RWPE2 (cell line): ENCODE measurements at regions not wholly inside any gene's neighbourhood (a gene's known extent, or its start where the extent isn't known, plus 50 kb on each side); places are given as distances from the start of the nearest gene placed in this dataset.
"Not testable (repeated sequence)": the region's sequence is repeated elsewhere in the genome, so short reads cannot be mapped to it uniquely, and the experiment has no call there.

Source experiments
- ATAC-seq: fragments of 200-7000 bp; cut with Tn5 transposase; 3 replicates; pipeline ENCODE4 v1.9.1; 2021; ENCODE audit warnings: low read depth
- DNase-seq: peaks from one replicate; pipeline ENCODE4 v3.0.0-alpha.2; 2020; ENCODE audit warnings: low spot score
- H3K27ac ChIP-seq: fragments of 450-650 bp; 2 replicates; pipeline ENCODE4 v1.5.1; 2017; ENCODE audit warnings: mild to moderate bottlenecking; ENCODE audit not compliant: poor library complexity, severe bottlenecking
- H3K27me3 ChIP-seq: fragments of 250-450 bp; sonication (Bioruptor Pico); 2 replicates; pipeline ENCODE4 v1.5.1; 2021; ENCODE audit warnings: mild to moderate bottlenecking, moderate library complexity; ENCODE audit not compliant: insufficient read depth, poor library complexity, severe bottlenecking
- H3K36me3 ChIP-seq: fragments of 250-450 bp; sonication (Bioruptor Pico); 2 replicates; pipeline ENCODE4 v1.5.1; 2020; ENCODE audit warnings: low read depth, mild to moderate bottlenecking, moderate library complexity
- H3K4me1 ChIP-seq: fragments of 250-450 bp; sonication (Bioruptor Pico); 2 replicates; pipeline ENCODE4 v1.5.1; 2021; ENCODE audit warnings: mild to moderate bottlenecking, moderate library complexity; ENCODE audit not compliant: insufficient read depth, poor library complexity, severe bottlenecking
- H3K4me3 ChIP-seq: fragments of 250-450 bp; sonication (Bioruptor Pico); 2 replicates; pipeline ENCODE4 v1.5.1; 2021; ENCODE audit warnings: mild to moderate bottlenecking, moderate library complexity; ENCODE audit not compliant: severe bottlenecking
- H3K9me3 ChIP-seq: fragments of 250-450 bp; sonication (Bioruptor Pico); 2 replicates; pipeline ENCODE4 v1.5.1; 2021; ENCODE audit warnings: mild to moderate bottlenecking, moderate library complexity; ENCODE audit not compliant: severe bottlenecking
- TF ChIP-seq, protein P1 (sequence below): fragments of 450-650 bp; IDR thresholded peaks from one replicate; pipeline ENCODE4 v1.5.1; 2017; ENCODE audit warnings: mild to moderate bottlenecking, moderate library complexity; ENCODE audit not compliant: poor library complexity, severe bottlenecking

DNA sequence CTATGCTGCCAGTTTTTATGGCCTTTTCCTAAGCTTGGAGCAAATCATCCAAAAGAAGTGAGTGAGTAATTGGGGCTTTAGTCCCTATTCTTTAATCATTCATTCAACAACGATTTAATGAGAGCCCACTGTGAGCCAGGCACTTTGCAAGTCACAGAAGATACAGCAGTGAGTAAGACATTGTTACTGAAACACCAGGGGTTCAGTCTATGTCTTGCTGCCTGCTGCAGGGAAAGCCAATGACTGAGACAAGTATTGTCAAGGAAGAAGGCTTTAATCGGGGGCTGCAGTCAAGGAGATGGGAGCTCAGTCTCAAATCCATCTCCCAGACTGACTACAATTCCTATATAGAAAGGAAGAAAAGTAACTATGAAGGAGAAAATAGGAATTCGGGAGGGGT is 228.3 kb downstream of the FAM181B start:
- Histone ChIP-seq H3K27me3 (peaks cover 3% of the 10 kb centered on the region), H3K9me3 (no peaks in the 10 kb centered on the region), H3K4me3 (no peak overlapping the region), H3K36me3 (no peaks in the 10 kb centered on the region), H3K4me1 (no peaks in the 10 kb centered on the region), H3K27ac (no peak overlapping the region)
- ATAC-seq, result no peak
- no peak for DNase-seq
- TF ChIP-seq, protein P1, sequence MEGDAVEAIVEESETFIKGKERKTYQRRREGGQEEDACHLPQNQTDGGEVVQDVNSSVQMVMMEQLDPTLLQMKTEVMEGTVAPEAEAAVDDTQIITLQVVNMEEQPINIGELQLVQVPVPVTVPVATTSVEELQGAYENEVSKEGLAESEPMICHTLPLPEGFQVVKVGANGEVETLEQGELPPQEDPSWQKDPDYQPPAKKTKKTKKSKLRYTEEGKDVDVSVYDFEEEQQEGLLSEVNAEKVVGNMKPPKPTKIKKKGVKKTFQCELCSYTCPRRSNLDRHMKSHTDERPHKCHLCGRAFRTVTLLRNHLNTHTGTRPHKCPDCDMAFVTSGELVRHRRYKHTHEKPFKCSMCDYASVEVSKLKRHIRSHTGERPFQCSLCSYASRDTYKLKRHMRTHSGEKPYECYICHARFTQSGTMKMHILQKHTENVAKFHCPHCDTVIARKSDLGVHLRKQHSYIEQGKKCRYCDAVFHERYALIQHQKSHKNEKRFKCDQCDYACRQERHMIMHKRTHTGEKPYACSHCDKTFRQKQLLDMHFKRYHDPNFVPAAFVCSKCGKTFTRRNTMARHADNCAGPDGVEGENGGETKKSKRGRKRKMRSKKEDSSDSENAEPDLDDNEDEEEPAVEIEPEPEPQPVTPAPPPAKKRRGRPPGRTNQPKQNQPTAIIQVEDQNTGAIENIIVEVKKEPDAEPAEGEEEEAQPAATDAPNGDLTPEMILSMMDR, result no peak

DNA sequence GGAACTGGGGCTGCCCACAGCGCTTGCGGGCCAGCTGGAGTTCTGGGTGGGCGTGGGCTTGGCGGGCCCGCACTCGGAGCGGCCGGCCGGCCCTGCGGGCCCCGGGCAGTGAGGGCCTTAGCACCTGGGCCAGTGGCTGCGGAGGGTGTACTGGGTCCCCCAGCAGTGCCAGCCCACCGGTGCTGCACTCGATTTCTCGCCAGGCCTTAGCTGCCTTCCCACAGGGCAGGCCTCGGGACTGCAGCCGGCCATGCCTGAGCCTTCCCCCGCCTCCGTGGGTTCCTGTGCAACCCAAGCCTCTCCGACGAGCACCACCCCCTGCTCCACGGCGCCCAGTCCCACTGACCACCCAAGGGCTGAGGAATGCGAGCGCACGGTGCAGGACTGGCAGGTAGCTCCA is 232.5 kb downstream of the FAM181B start:
- H3K27ac ChIP-seq, DNase-seq, H3K4me1 ChIP-seq, H3K27me3 ChIP-seq, H3K4me3 ChIP-seq, ATAC-seq, H3K36me3 ChIP-seq, H3K9me3 ChIP-seq: not testable (repeated sequence)

DNA sequence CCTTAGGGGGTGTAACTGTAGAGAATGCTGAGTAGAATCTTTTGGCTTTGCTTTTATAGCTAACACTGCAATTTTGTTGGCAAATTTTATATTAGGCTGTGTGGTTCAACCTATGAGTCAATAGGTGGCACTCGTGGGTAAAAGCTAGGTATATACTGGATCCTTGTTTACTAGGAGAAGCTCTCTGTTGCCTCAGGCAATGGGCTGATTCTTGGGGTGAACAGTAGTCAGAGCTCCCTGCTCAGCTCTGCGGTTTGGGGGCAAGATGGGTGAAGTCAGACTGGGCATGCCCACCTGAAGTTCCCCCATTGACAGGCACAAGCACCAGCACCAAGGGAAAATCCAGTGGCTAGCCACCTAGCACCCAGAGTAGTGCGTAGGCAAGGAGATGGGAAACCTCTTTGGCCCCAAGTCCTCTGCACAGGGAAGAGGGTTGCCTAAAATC is 238.7 kb downstream of the FAM181B start:
- H3K36me3 ChIP-seq, result no peaks in the 10 kb centered on the region
- TF ChIP-seq, protein P1, result peak; percentile 36
- ATAC-seq, result no peak
- H3K27ac ChIP-seq, result no peak overlapping the region
- H3K4me1 ChIP-seq, result no peaks in the 10 kb centered on the region
- no peaks in the 10 kb centered on the region for H3K9me3 ChIP-seq
- no peak for DNase-seq
- H3K27me3 ChIP-seq, result no peaks in the 10 kb centered on the region
- no peak overlapping the region for H3K4me3 ChIP-seq

DNA sequence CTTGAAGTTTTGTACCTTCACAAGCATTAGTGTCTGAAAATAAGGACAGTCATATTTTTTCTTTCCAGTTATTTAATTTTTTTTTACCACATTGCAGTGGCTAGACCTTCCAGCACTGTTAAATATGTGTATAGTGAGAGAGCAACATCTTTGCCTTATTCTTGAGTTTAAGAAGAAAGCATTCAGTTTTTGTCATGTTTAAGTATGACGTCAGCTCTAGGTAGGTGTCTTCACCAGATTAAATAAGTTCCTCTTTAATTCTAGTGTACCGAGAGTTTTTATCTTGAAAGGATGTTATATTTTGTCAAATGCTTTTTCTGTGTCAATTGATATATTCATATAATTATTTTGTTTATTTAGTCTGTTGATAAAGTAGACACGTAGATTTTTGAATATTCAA is 258.8 kb downstream of the FAM181B start:
- Histone ChIP-seq H3K4me1 (no peaks in the 10 kb centered on the region), H3K9me3 (no peaks in the 10 kb centered on the region), H3K36me3 (no peaks in the 10 kb centered on the region), H3K4me3 (no peak overlapping the region), H3K27me3 (no peaks in the 10 kb centered on the region), H3K27ac (no peak overlapping the region)
- ATAC-seq (no peak), DNase-seq (no peak)
- TF ChIP-seq, protein P1, result no peak

DNA sequence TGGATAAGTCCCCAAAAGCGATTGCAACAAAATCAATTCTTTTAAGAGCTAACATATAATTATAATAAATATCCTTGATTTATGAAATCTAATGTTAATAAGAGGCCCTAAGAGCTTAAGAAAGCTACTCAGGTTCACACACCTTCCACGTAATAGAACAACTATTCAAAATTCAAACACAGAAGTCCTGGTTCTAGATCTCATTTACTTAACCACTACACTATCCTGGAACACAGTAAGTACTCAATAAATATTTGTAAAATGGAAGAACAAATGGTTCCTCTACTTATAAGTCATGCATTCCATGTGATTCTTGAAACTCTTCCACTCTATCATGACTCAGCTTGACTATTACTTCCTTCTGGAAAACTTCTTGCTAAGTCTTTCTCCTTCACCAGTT is 268.2 kb downstream of the FAM181B start:
- ATAC-seq (no peak), DNase-seq (no peak)
- TF ChIP-seq, protein P1, result no peak
- Histone ChIP-seq H3K36me3 (no peaks in the 10 kb centered on the region), H3K4me1 (no peaks in the 10 kb centered on the region), H3K4me3 (no peak overlapping the region), H3K27me3 (no peaks in the 10 kb centered on the region), H3K27ac (no peak overlapping the region), H3K9me3 (no peaks in the 10 kb centered on the region)
